B cell (primary cell): ENCODE measurements at regions not wholly inside any gene's neighbourhood (a gene's known extent, or its start where the extent isn't known, plus 50 kb on each side); places are given as distances from the start of the nearest gene placed in this dataset.

Source experiments
- ATAC-seq: fragments of 200-7000 bp; cut with Tn5 transposase; one replicate; pipeline ENCODE4 v1.10.0; 2021; ENCODE audit warnings: low read depth, mild to moderate bottlenecking, moderate number of reproducible peaks, moderate library complexity
- CTCF ChIA-PET: fragments of 350-600 bp; sonication (Branson Sonifier 250); formaldehyde crosslinking; loops from one replicate; lab custom pipeline; 2021; ENCODE audit warnings: antibody characterized with exemption, inconsistent platforms; lab: Charles Lee
- POLR2A ChIA-PET: fragments of 350-600 bp; sonication (Branson Sonifier 250); formaldehyde crosslinking; loops from one replicate; lab custom pipeline; 2021; ENCODE audit warnings: antibody characterized with exemption; lab: Charles Lee
- DNase-seq: peaks from one replicate; pipeline ENCODE4 v3.0.0; 2013
- H2AFZ ChIP-seq: 2 replicates; pipeline ENCODE4 v1.6.1; 2012; ENCODE audit warnings: mild to moderate bottlenecking, low read depth, low read length; ENCODE audit not compliant: insufficient read depth, poor library complexity, severe bottlenecking
- H3K27ac ChIP-seq, 2 donors: 1 replicate in 1 of 2; 2 replicates in 1 of 2; pipeline ENCODE4 v1.5.1; 2012 to 2013; ENCODE audit warnings: low read length in 2 of 2, mild to moderate bottlenecking in 2 of 2, moderate library complexity in 1 of 2
- H3K27me3 ChIP-seq, 4 experiments: fragments of 200-600 bp in 1 of 4; sonication (generic) in 1 of 4; replicated peaks in 1 of 4; 1 replicate in 2 of 4; 2 replicates in 2 of 4; pipeline versions ENCODE4 v1.6.1 to v1.7.0; 2013 to 2016; ENCODE audit warnings: low read length in 3 of 4, mild to moderate bottlenecking in 2 of 4, mixed read lengths in 1 of 4, moderate library complexity in 1 of 4; ENCODE audit not compliant: insufficient read depth in 4 of 4, control insufficient read depth in 3 of 4; ENCODE audit errors: control extremely low read depth in 1 of 4
- H3K36me3 ChIP-seq, 2 experiments: replicated peaks in 1 of 2; 1 replicate in 1 of 2; 2 replicates in 1 of 2; pipeline versions ENCODE4 v1.6.1 to v1.7.1; 2013; ENCODE audit warnings: low read length in 1 of 2; ENCODE audit not compliant: insufficient read depth in 2 of 2, control insufficient read depth in 1 of 2; ENCODE audit errors: control extremely low read depth in 1 of 2, extremely low read depth in 1 of 2
- H3K4me1 ChIP-seq, 2 donors: fragments of 200-600 bp in 1 of 2; sonication (generic) in 1 of 2; 1 replicate in 1 of 2; 2 replicates in 1 of 2; pipeline versions ENCODE4 v1.5.1 to v1.6.1; 2013 to 2017; ENCODE audit warnings: low read length in 2 of 2; ENCODE audit not compliant: control insufficient read depth in 2 of 2, insufficient read depth in 2 of 2
- H3K4me2 ChIP-seq: replicated peaks from 2 replicates; pipeline ENCODE3; 2012; ENCODE audit warnings: mild to moderate bottlenecking, low read depth, low read length; ENCODE audit not compliant: poor library complexity, severe bottlenecking
- H3K4me3 ChIP-seq, 5 experiments: fragments of 200-600 bp in 1 of 5; sonication (generic) in 1 of 5; 1 replicate in 3 of 5; 2 replicates in 2 of 5; pipeline versions ENCODE4 v1.5.1 to v1.7.0; 2011 to 2016; ENCODE audit warnings: low read length in 4 of 5, mild to moderate bottlenecking in 4 of 5, low read depth in 2 of 5, control low read depth in 1 of 5, moderate library complexity in 1 of 5; ENCODE audit not compliant: insufficient read depth in 1 of 5; ENCODE audit errors: control extremely low read depth in 1 of 5, extremely low read depth in 1 of 5
- H3K79me2 ChIP-seq: fragments of 200-600 bp; sonication (generic); one replicate; pipeline ENCODE4 v1.6.0; 2016; ENCODE audit warnings: low read length; ENCODE audit not compliant: control insufficient read depth, insufficient read depth
- H3K9ac ChIP-seq: fragments of 200-600 bp; sonication (generic); 2 replicates; pipeline ENCODE4 v1.6.1; 2017; ENCODE audit warnings: mild to moderate bottlenecking, low read length, moderate library complexity
- H3K9me3 ChIP-seq, 3 donors: one replicate each; pipeline versions ENCODE4 v1.6.1 to v1.7.1; 2013; ENCODE audit warnings: low read length in 2 of 3; ENCODE audit not compliant: control insufficient read depth in 2 of 3, insufficient read depth in 1 of 3; ENCODE audit errors: control extremely low read depth in 1 of 3
- H4K20me1 ChIP-seq: 2 replicates; pipeline ENCODE4 v1.6.0; 2012; ENCODE audit warnings: mild to moderate bottlenecking, low read length; ENCODE audit not compliant: insufficient read depth, control insufficient read depth, poor library complexity, severe bottlenecking
- H3K27ac Mint-ChIP-seq: one replicate; pipeline ENCODE4 v1.8.0; 2021; ENCODE audit warnings: mixed read lengths
- H3K27me3 Mint-ChIP-seq: one replicate; pipeline ENCODE4 v1.8.0; 2021; ENCODE audit warnings: mixed read lengths
- H3K4me1 Mint-ChIP-seq: one replicate; pipeline ENCODE4 v1.8.0; 2021; ENCODE audit warnings: mixed read lengths
- H3K4me3 Mint-ChIP-seq: one replicate; pipeline ENCODE4 v1.8.0; 2021; ENCODE audit warnings: mixed read lengths
- H3K9me3 Mint-ChIP-seq: one replicate; pipeline ENCODE4 v1.8.0; 2022; ENCODE audit warnings: mixed read lengths; ENCODE audit not compliant: insufficient read depth
- EZH2 ChIP-seq: IDR thresholded peaks from 2 replicates; pipeline ENCODE4 v1.6.1; 2012; ENCODE audit warnings: borderline replicate concordance, low read depth, mild to moderate bottlenecking, moderate library complexity, low read length; ENCODE audit not compliant: insufficient read depth, poor library complexity, severe bottlenecking
- WGBS: methylation state at CpG from one replicate; pipeline ENCODE4 v1.1.5; 2013; ENCODE audit warnings: missing lambda C conversion rate; ENCODE audit not compliant: insufficient coverage; 5-methylcytosine and 5-hydroxymethylcytosine counted together
- intact Hi-C: fragments of 100-400 bp; cut with micrococcal nuclease; formaldehyde crosslinking; loops from one replicate; pipeline ENCODE4 v1.10.0; 2022
- TF ChIP-seq, protein P1 (sequence below): fragments of 200-600 bp; IDR thresholded peaks from one replicate; pipeline ENCODE4 v1.8.0; 2022; ENCODE audit warnings: antibody characterized with exemption, mild to moderate bottlenecking

GRCh38 chr12:75837700-75838099 lies 193.9 kb downstream of the PHLDA1 start:
- POLR2A ChIA-PET = no interaction called here
- intact Hi-C loops = no loop called here

GRCh38 chr12:75836533-75836932 lies 195.0 kb downstream of the PHLDA1 start:
- no peak overlapping the region for H3K27ac Mint-ChIP-seq
- no peak overlapping the region for H3K9ac ChIP-seq
- no peak overlapping the region for H3K27ac ChIP-seq
- ATAC-seq (no peak), DNase-seq (no peak)
- H3K27me3 ChIP-seq = no peaks in the 10 kb centered on the region
- H3K4me3 ChIP-seq = no peak overlapping the region
- no peaks in the 10 kb centered on the region for H3K4me1 Mint-ChIP-seq
- H3K4me1 ChIP-seq = no peaks in the 10 kb centered on the region
- CTCF ChIA-PET = no interaction called here
- no peak overlapping the region for H3K4me3 Mint-ChIP-seq
- no peaks in the 10 kb centered on the region for H3K9me3 ChIP-seq
- H2AFZ ChIP-seq = no peak overlapping the region
- peaks cover 27% of the 10 kb centered on the region for H3K27me3 Mint-ChIP-seq
- H3K79me2 ChIP-seq = no peaks in the 10 kb centered on the region
- H4K20me1 ChIP-seq = no peaks in the 10 kb centered on the region
- intact Hi-C loops = no loop called here
- peaks cover 2% of the 10 kb centered on the region for H3K9me3 Mint-ChIP-seq
- TF ChIP-seq EZH2 = no peak
- TF ChIP-seq, protein P1, sequence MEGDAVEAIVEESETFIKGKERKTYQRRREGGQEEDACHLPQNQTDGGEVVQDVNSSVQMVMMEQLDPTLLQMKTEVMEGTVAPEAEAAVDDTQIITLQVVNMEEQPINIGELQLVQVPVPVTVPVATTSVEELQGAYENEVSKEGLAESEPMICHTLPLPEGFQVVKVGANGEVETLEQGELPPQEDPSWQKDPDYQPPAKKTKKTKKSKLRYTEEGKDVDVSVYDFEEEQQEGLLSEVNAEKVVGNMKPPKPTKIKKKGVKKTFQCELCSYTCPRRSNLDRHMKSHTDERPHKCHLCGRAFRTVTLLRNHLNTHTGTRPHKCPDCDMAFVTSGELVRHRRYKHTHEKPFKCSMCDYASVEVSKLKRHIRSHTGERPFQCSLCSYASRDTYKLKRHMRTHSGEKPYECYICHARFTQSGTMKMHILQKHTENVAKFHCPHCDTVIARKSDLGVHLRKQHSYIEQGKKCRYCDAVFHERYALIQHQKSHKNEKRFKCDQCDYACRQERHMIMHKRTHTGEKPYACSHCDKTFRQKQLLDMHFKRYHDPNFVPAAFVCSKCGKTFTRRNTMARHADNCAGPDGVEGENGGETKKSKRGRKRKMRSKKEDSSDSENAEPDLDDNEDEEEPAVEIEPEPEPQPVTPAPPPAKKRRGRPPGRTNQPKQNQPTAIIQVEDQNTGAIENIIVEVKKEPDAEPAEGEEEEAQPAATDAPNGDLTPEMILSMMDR = no peak
- no peak overlapping the region for H3K4me2 ChIP-seq
- H3K36me3 ChIP-seq = no peaks in the 10 kb centered on the region
- POLR2A ChIA-PET = no interaction called here

More at GRCh38 chr12:75837700-75838099, 193.9 kb downstream of the PHLDA1 start:
- H3K9me3 Mint-ChIP-seq = peaks cover 2% of the 10 kb centered on the region
- H3K4me1 Mint-ChIP-seq = no peaks in the 10 kb centered on the region
- TF ChIP-seq EZH2 = no peak
- TF ChIP-seq, protein P1 = no peak
- 85% methylated on average over 2 of the region's 2 CpGs for WGBS
- peaks cover 30% of the 10 kb centered on the region for H3K27me3 Mint-ChIP-seq
- DNase-seq (no peak), ATAC-seq (no peak)
- Histone ChIP-seq H3K4me2 (no peak overlapping the region), H3K27me3 (no peaks in the 10 kb centered on the region), H3K9me3 (no peaks in the 10 kb centered on the region), H3K9ac (no peak overlapping the region), H3K36me3 (no peaks in the 10 kb centered on the region), H3K4me1 (no peaks in the 10 kb centered on the region), H3K4me3 (no peak overlapping the region), H3K79me2 (no peaks in the 10 kb centered on the region), H2AFZ (no peak overlapping the region), H3K27ac (no peak overlapping the region), H4K20me1 (no peaks in the 10 kb centered on the region)
- no peak overlapping the region for H3K27ac Mint-ChIP-seq
- no peak overlapping the region for H3K4me3 Mint-ChIP-seq
- CTCF ChIA-PET = no interaction called here
